OCI-LY1 (cell line): ENCODE measurements at regions not wholly inside any gene's neighbourhood (a gene's known extent, or its start where the extent isn't known, plus 50 kb on each side); places are given as distances from the start of the nearest gene placed in this dataset.

Experiments used
- H2AFZ ChIP-seq: fragments of 200-600 bp; sonication (generic), shearing (Covaris generic); 2 replicates; pipeline ENCODE4 v1.6.0; 2014; ENCODE audit warnings: antibody characterized with exemption, mild to moderate bottlenecking, low read length
- H3F3A ChIP-seq: fragments of 200-600 bp; sonication (generic), shearing (Covaris generic); 2 replicates; pipeline ENCODE4 v1.6.0; 2014; ENCODE audit warnings: mild to moderate bottlenecking, antibody characterized with exemption, low read length, moderate library complexity; ENCODE audit not compliant: insufficient read depth
- H3K27ac ChIP-seq: fragments of 200-600 bp; sonication (generic); 2 replicates; pipeline ENCODE4 v1.5.1; 2014; ENCODE audit warnings: low read length, mixed run types, mild to moderate bottlenecking, low read depth; ENCODE audit not compliant: poor library complexity, severe bottlenecking
- H3K27me3 ChIP-seq: fragments of 200-600 bp; sonication (generic); 2 replicates; pipeline ENCODE4 v1.6.0; 2014; ENCODE audit warnings: antibody characterized with exemption, mild to moderate bottlenecking, low read length, moderate library complexity; ENCODE audit not compliant: insufficient read depth
- H3K36me3 ChIP-seq: fragments of 200-600 bp; sonication (generic); 2 replicates; pipeline ENCODE4 v1.6.1; 2014; ENCODE audit warnings: mild to moderate bottlenecking, antibody characterized with exemption, low read length, moderate library complexity, mixed read lengths; ENCODE audit not compliant: insufficient read depth
- H3K4me1 ChIP-seq: fragments of 200-600 bp; sonication (generic); 2 replicates; pipeline ENCODE4 v1.5.1; 2014; ENCODE audit warnings: mild to moderate bottlenecking, low read length, moderate library complexity; ENCODE audit not compliant: insufficient read depth, severe bottlenecking
- H3K4me2 ChIP-seq: fragments of 200-600 bp; sonication (generic), shearing (Covaris generic); 2 replicates; pipeline ENCODE4 v1.6.1; 2014; ENCODE audit warnings: low read length
- H3K4me3 ChIP-seq: fragments of 200-600 bp; sonication (generic); 2 replicates; pipeline ENCODE4 v1.5.1; 2014; ENCODE audit warnings: low read length, low read depth, mild to moderate bottlenecking, mixed read lengths; ENCODE audit not compliant: poor library complexity, severe bottlenecking
- H3K79me2 ChIP-seq: fragments of 200-600 bp; shearing (Covaris generic); 2 replicates; pipeline ENCODE4 v1.6.1; 2016; ENCODE audit warnings: mixed run types, low read length, mixed read lengths; ENCODE audit not compliant: insufficient read depth
- H3K9ac ChIP-seq: fragments of 200-600 bp; sonication (generic), shearing (Covaris generic); 2 replicates; pipeline ENCODE4 v1.6.1; 2014; ENCODE audit warnings: mild to moderate bottlenecking, low read length, mixed read lengths
- H3K9me2 ChIP-seq: fragments of 200-600 bp; sonication (generic), shearing (Covaris generic); 2 replicates; pipeline ENCODE4 v1.6.1; 2014; ENCODE audit warnings: low read depth, mild to moderate bottlenecking, low read length, mixed read lengths
- H3K9me3 ChIP-seq: fragments of 200-600 bp; shearing (Covaris generic); 2 replicates; pipeline ENCODE4 v1.6.1; 2014; ENCODE audit warnings: low read length, mixed read lengths
- H4K20me1 ChIP-seq: fragments of 200-600 bp; sonication (generic), shearing (Covaris generic); 2 replicates; pipeline ENCODE4 v1.6.0; 2016; ENCODE audit warnings: mild to moderate bottlenecking, low read length; ENCODE audit not compliant: insufficient read depth
- EZH2 ChIP-seq: fragments of 200-600 bp; sonication (generic), shearing (Covaris generic); IDR thresholded peaks from 2 replicates; pipeline ENCODE4 v1.8.0; 2017; ENCODE audit warnings: borderline replicate concordance, mixed run types, mild to moderate bottlenecking, antibody characterized with exemption, low read length, moderate library complexity, mixed read lengths
- TF ChIP-seq, protein P1 (sequence below): fragments of 200-600 bp; sonication (generic), shearing (Covaris generic); IDR thresholded peaks from 2 replicates; pipeline ENCODE4 v1.5.1; 2017; ENCODE audit warnings: mild to moderate bottlenecking, antibody characterized with exemption, low read length, moderate library complexity, mixed read lengths

DNA sequence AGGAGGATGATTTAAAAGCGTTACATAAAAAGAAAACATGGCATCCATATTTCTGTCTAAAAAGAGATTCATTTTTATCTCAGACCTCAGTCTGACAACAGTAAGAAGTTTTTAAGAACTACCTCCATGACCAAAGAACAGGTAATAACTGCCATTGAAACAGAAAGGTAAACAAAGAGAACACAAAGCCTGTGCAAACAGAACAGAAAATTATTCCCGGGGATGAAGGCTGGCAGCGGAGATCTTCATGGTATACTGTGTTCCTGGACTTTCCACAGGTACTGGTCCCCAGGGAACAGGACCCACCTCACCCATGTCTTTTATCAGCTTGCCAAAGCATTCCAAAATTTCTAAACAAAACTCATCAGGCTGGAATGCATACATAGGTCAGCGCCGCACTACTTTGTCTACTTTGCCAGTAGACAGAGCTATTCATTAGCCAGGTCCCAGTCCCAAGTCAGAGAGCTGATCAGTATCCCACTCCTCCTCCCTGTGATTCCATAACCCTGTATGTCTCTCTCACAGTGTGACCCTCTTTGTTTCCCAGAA, 277.3 kb downstream of the MBD2 start:
- H3K27me3 ChIP-seq: no peaks in the 10 kb centered on the region
- no peaks in the 10 kb centered on the region for H3K9me2 ChIP-seq
- no peaks in the 10 kb centered on the region for H3K4me1 ChIP-seq
- no peak overlapping the region for H3K9ac ChIP-seq
- H3F3A ChIP-seq: no peaks in the 10 kb centered on the region
- H3K4me3 ChIP-seq: no peak overlapping the region
- H4K20me1 ChIP-seq: no peaks in the 10 kb centered on the region
- H3K9me3 ChIP-seq: no peaks in the 10 kb centered on the region
- H3K4me2 ChIP-seq: no peak overlapping the region
- no peak overlapping the region for H2AFZ ChIP-seq
- H3K79me2 ChIP-seq: no peaks in the 10 kb centered on the region
- no peak overlapping the region for H3K27ac ChIP-seq
- TF ChIP-seq EZH2: no peak
- TF ChIP-seq, protein P1, sequence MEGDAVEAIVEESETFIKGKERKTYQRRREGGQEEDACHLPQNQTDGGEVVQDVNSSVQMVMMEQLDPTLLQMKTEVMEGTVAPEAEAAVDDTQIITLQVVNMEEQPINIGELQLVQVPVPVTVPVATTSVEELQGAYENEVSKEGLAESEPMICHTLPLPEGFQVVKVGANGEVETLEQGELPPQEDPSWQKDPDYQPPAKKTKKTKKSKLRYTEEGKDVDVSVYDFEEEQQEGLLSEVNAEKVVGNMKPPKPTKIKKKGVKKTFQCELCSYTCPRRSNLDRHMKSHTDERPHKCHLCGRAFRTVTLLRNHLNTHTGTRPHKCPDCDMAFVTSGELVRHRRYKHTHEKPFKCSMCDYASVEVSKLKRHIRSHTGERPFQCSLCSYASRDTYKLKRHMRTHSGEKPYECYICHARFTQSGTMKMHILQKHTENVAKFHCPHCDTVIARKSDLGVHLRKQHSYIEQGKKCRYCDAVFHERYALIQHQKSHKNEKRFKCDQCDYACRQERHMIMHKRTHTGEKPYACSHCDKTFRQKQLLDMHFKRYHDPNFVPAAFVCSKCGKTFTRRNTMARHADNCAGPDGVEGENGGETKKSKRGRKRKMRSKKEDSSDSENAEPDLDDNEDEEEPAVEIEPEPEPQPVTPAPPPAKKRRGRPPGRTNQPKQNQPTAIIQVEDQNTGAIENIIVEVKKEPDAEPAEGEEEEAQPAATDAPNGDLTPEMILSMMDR: no peak
- H3K36me3 ChIP-seq: no peaks in the 10 kb centered on the region

GRCh38 chr18:53946594-53946993, 277.9 kb downstream of the MBD2 start:
- no peak overlapping the region for H3K27ac ChIP-seq
- H3K36me3 ChIP-seq: no peaks in the 10 kb centered on the region

DNA sequence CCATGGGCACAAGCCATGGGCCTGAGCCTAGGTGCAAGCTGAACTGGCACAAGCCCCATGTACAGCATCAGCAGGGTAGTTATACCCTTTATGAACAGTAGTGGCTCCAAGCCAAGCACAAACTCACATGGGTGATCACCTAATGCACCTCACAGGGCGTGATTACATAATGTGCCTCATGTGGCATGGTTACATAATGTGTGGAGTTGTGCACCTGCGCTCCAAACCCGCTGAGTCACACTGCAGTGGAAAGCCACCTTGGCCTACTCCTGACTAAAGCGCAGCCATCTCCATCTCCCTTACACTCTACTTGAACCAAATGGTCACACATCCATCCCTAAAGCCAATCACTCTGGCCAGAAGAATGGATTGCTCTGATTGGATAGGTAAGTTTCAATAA, 279.7 kb downstream of the MBD2 start:
- Histone ChIP-seq H3K27me3 (no peaks in the 10 kb centered on the region), H3K27ac (no peak overlapping the region), H3K9ac (no peak overlapping the region), H3K4me2 (no peak overlapping the region), H3K9me3 (no peaks in the 10 kb centered on the region), H4K20me1 (no peaks in the 10 kb centered on the region), H3K36me3 (no peaks in the 10 kb centered on the region), H3K4me1 (no peaks in the 10 kb centered on the region), H3K79me2 (no peaks in the 10 kb centered on the region), H3F3A (no peaks in the 10 kb centered on the region), H3K9me2 (no peaks in the 10 kb centered on the region), H2AFZ (no peak overlapping the region), H3K4me3 (no peak overlapping the region)
- TF ChIP-seq, protein P1: no peak
- no peak for TF ChIP-seq EZH2

More at GRCh38 chr18:53946594-53946993, 277.9 kb downstream of the MBD2 start:
- no peaks in the 10 kb centered on the region for H3F3A ChIP-seq
- no peak overlapping the region for H3K9ac ChIP-seq
- no peaks in the 10 kb centered on the region for H3K9me3 ChIP-seq
- TF ChIP-seq EZH2: no peak
- TF ChIP-seq, protein P1: no peak
- H2AFZ ChIP-seq: no peak overlapping the region
- H3K4me3 ChIP-seq: no peak overlapping the region
- H3K9me2 ChIP-seq: no peaks in the 10 kb centered on the region
- no peak overlapping the region for H3K4me2 ChIP-seq
- no peaks in the 10 kb centered on the region for H3K27me3 ChIP-seq
- H3K79me2 ChIP-seq: no peaks in the 10 kb centered on the region
- H4K20me1 ChIP-seq: no peaks in the 10 kb centered on the region
- no peaks in the 10 kb centered on the region for H3K4me1 ChIP-seq
